ENCODE measurements at regions not wholly inside any gene's neighbourhood (a gene's known extent, or its start where the extent isn't known, plus 50 kb on each side); places are given as distances from the start of the nearest gene placed in this dataset.
"Not testable (repeated sequence)": the region's sequence is repeated elsewhere in the genome, so short reads cannot be mapped to it uniquely, and the experiment has no call there.

DNA sequence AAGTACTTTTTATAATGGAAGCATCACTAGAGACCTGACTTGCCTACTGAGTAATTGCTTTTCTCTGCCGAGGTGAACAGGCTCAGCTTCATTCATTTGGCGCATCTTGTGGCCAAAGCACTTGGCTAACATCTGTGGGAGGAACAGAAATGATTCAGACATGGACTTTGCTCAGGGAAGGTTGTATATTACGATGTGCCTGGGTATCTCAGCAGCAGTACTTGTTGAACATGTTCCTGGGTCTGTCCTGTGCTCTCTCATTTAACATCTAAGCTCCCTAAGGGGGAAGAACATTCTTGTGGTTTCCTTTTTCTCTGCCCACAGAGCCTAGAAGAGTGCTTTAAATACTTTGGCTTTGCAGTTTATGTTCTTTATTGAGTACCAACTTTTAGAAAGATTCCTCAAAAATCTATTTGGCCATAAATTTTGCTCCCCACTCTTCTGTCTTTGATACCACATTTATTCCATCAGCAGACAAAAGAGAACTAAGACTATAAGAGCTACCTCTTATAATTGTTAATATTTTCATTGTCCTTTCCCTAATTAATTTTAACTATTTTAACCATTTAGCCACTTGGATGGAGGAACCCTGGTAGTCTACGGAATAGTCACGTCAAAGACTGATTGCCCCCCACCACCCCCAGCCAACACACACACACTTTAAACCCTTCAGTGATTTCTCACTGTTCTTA, 101.2 kb upstream of the EGLN3 start:
- Histone ChIP-seq H3K27me3 (no peaks in the 10 kb centered on the region), H3K27ac (no peak overlapping the region), H3K36me3 (no peaks in the 10 kb centered on the region), H3K9me3 (no peaks in the 10 kb centered on the region), H3K4me1 (no peaks in the 10 kb centered on the region), H3K4me3 (no peak overlapping the region)
- no peak for DNase-seq
- WGBS (ENCODE audit: insufficient coverage, low coverage, low lambda C conversion rate, missing lambda C conversion rate): 58% methylated on average over 4 of the region's 5 CpGs
- intact Hi-C loops (cut with DNase I): no loop called here
- ATAC-seq: peak in 1 of 4 donors; percentile 55
- no peak for TF ChIP-seq POLR2A (IDR thresholded peaks at IDR 0.05)
- TF ChIP-seq, protein P1, sequence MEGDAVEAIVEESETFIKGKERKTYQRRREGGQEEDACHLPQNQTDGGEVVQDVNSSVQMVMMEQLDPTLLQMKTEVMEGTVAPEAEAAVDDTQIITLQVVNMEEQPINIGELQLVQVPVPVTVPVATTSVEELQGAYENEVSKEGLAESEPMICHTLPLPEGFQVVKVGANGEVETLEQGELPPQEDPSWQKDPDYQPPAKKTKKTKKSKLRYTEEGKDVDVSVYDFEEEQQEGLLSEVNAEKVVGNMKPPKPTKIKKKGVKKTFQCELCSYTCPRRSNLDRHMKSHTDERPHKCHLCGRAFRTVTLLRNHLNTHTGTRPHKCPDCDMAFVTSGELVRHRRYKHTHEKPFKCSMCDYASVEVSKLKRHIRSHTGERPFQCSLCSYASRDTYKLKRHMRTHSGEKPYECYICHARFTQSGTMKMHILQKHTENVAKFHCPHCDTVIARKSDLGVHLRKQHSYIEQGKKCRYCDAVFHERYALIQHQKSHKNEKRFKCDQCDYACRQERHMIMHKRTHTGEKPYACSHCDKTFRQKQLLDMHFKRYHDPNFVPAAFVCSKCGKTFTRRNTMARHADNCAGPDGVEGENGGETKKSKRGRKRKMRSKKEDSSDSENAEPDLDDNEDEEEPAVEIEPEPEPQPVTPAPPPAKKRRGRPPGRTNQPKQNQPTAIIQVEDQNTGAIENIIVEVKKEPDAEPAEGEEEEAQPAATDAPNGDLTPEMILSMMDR (IDR thresholded peaks at IDR 0.05): no peak

DNA sequence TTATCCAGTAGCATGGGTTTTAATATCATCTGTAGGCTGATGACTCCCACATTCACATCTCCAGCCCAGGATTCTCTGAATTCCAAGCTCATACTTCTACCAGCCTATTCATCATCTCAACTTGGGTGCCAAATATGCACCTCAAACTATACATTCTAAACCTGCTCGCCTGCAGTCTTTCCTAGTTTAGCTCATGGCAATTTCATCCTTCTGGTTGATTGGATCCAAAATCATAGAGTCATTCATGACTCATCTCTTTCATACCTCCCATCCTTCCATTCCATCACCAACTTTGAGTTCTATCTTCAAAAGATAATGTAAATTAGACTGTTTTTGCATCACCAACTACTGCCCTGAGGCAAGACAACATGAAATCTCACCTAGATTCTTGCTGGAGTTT, 99.7 kb upstream of the EGLN3 start:
- Histone ChIP-seq H3K36me3 (no peaks in the 10 kb centered on the region), H3K9me3 (no peaks in the 10 kb centered on the region), H3K4me1 (no peaks in the 10 kb centered on the region), H3K27me3 (no peaks in the 10 kb centered on the region), H3K27ac (no peak overlapping the region), H3K4me3 (no peak overlapping the region)
- TF ChIP-seq, protein P1 (IDR thresholded peaks at IDR 0.05): no peak
- no peak for TF ChIP-seq POLR2A (IDR thresholded peaks at IDR 0.05)
- DNase-seq (no peak), ATAC-seq (no peak)
- intact Hi-C loops (cut with DNase I): no loop called here
- WGBS (ENCODE audit: insufficient coverage, low coverage, low lambda C conversion rate, missing lambda C conversion rate): 64% methylated on average over 1 of the region's 1 CpG

DNA sequence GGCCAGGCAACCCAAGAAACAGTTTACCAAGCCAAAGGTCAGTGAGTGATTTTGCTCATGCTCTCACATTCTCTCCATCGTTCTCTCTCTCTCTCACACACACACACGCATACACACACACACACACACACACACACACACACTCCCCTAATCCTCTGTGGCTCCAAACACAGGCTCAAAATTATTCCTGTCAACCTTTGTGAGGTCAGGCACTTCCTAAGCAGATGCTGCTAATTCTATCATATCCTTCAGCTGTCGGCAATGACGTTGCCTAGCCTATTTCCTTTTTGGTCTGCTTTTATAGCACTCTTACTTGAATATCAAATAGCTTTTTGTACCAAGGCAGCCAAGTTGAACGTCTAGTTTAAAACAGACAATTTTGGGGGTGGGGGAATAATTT, 98.9 kb upstream of the EGLN3 start:
- H3K4me3 ChIP-seq: no peak overlapping the region
- H3K36me3 ChIP-seq: no peaks in the 10 kb centered on the region
- DNase-seq (no peak), ATAC-seq (peak in 1 of 4 donors; percentile 49)
- H3K4me1 ChIP-seq: no peaks in the 10 kb centered on the region
- 32% methylated on average over 5 of the region's 5 CpGs for WGBS (ENCODE audit: insufficient coverage, low coverage, low lambda C conversion rate, missing lambda C conversion rate)
- TF ChIP-seq, protein P1 (IDR thresholded peaks at IDR 0.05): no peak
- TF ChIP-seq POLR2A (IDR thresholded peaks at IDR 0.05): no peak
- no peaks in the 10 kb centered on the region for H3K9me3 ChIP-seq
- H3K27ac ChIP-seq: no peak overlapping the region
- H3K27me3 ChIP-seq: no peaks in the 10 kb centered on the region
- intact Hi-C loops (cut with DNase I): no loop called here

GRCh38 chr14:34049187-34049586, 98.3 kb upstream of the EGLN3 start:
- H3K4me3 ChIP-seq; H3K36me3 ChIP-seq; ATAC-seq; H3K27ac ChIP-seq; H3K27me3 ChIP-seq; intact Hi-C loops (cut with DNase I); H3K4me1 ChIP-seq; DNase-seq; H3K9me3 ChIP-seq: not testable (repeated sequence)
- 89% methylated on average over 7 of the region's 7 CpGs for WGBS (ENCODE audit: insufficient coverage, low coverage, low lambda C conversion rate, missing lambda C conversion rate)

- DNase-seq (no peak), ATAC-seq (no peak)
- Histone ChIP-seq H3K9me3 (no peaks in the 10 kb centered on the region), H3K27ac (no peak overlapping the region), H3K36me3 (no peaks in the 10 kb centered on the region), H3K4me1 (no peaks in the 10 kb centered on the region), H3K4me3 (no peak overlapping the region), H3K27me3 (no peaks in the 10 kb centered on the region)
- TF ChIP-seq, protein P1 (IDR thresholded peaks at IDR 0.05): no peak
- TF ChIP-seq POLR2A (IDR thresholded peaks at IDR 0.05): no peak
- intact Hi-C loops (cut with DNase I): no loop called here
- 90% methylated on average over 3 of the region's 3 CpGs for WGBS (ENCODE audit: insufficient coverage, low coverage, low lambda C conversion rate, missing lambda C conversion rate)
Measured at GRCh38 chr14:34046799-34047520, 96.1 kb upstream of the EGLN3 start.

All from right lobe of liver (tissue), 6 donors.